ENCODE measurements at regions not wholly inside any gene's neighbourhood (a gene's known extent, or its start where the extent isn't known, plus 50 kb on each side); places are given as distances from the start of the nearest gene placed in this dataset.

- RAD21 ChIA-PET (ENCODE audit: low non-redundant PET in 1 of 2, low total read pairs in 2 of 2, uncharacterized antibody in 2 of 2, unreplicated experiment in 2 of 2), result no interaction called here
- no peak overlapping the region for H3K27ac ChIP-seq (ENCODE audit: low read depth, low read length)
- no peaks in the 10 kb centered on the region for H4K20me1 ChIP-seq (ENCODE audit: insufficient read depth)
- H3K27me3 ChIP-seq (ENCODE audit: insufficient read depth, low read length), result no peaks in the 10 kb centered on the region
- H3K4me2 ChIP-seq (ENCODE audit: low read length), result no peak overlapping the region
- intact Hi-C loops (cut with micrococcal nuclease), result no loop called here
- DNase-seq (ENCODE audit: low read depth, low spot score) (no peak), ATAC-seq (no peak)
- no peak overlapping the region for H2AFZ ChIP-seq (ENCODE audit: low read depth, low read length, poor library complexity, severe bottlenecking)
- H3K79me2 ChIP-seq (ENCODE audit: insufficient read depth, low read length), result no peaks in the 10 kb centered on the region
- H3K9me3 ChIP-seq (ENCODE audit: control insufficient read depth in 1 of 2, insufficient read depth in 1 of 2, low read depth in 1 of 2, low read length in 2 of 2), result no peaks in the 10 kb centered on the region
- peaks cover 0 to 6% of the 10 kb centered on the region in 2 experiments; a peak in 1 of 4 replicates for H3K4me1 ChIP-seq (ENCODE audit: control insufficient read depth in 1 of 2, insufficient read depth in 2 of 2, low read length in 2 of 2)
- BruUV-seq (replicated peaks), result no TSS peak
- H3K9ac ChIP-seq (ENCODE audit: low read length), result no peak overlapping the region
- POLR2A ChIA-PET, result no interaction called here
- CTCF ChIA-PET, result no interaction called here
- TF ChIP-seq EZH2phosphoT487 (IDR thresholded peaks at IDR 0.05; ENCODE audit: borderline replicate concordance) (no peak), RAD21 (IDR thresholded peaks at IDR 0.05; ENCODE audit: low read depth) (no peak), TCF7L2 (IDR thresholded peaks at IDR 0.05; ENCODE audit: borderline replicate concordance, extremely low read depth, insufficient read depth, insufficient read length) (no peak), POLR2AphosphoS5 (IDR thresholded peaks at IDR 0.05; ENCODE audit: low read depth, low read length) (no peak), ZFX (IDR thresholded peaks at IDR 0.05) (no peak), POLR2A (IDR thresholded peaks at IDR 0.05; ENCODE audit: borderline replicate concordance, extremely low read depth, insufficient read depth, insufficient read length) (no peak), ELF1 (IDR thresholded peaks at IDR 0.05; ENCODE audit: borderline replicate concordance, low read depth) (no peak), SIN3A (IDR thresholded peaks at IDR 0.05; ENCODE audit: low read depth) (no peak), MAX (IDR thresholded peaks at IDR 0.05) (no peak), SRF (IDR thresholded peaks at IDR 0.05; ENCODE audit: low read depth) (no peak), ZBTB33 (IDR thresholded peaks at IDR 0.05; ENCODE audit: extremely low read depth, insufficient replicate concordance, low read length) (no peak), CEBPB (IDR thresholded peaks at IDR 0.05; ENCODE audit: low read depth) (no peak), EZH2 (IDR thresholded peaks at IDR 0.05) (no peak), SP1 (IDR thresholded peaks at IDR 0.05; ENCODE audit: low read depth) (no peak), CTCF (IDR thresholded peaks at IDR 0.05 in 2 of 3, conservative IDR thresholded peaks at IDR 0.05 in 1 of 3; ENCODE audit: borderline replicate concordance in 1 of 3, insufficient read depth in 1 of 3, low read depth in 2 of 3, low read length in 2 of 3) (no peak), EGR1 (IDR thresholded peaks at IDR 0.05; ENCODE audit: low read depth) (no peak), JUND (IDR thresholded peaks at IDR 0.05) (no peak), ZNF274 (IDR thresholded peaks at IDR 0.05; ENCODE audit: low read depth, low read length) (no peak), FOSL1 (IDR thresholded peaks at IDR 0.05; ENCODE audit: low read depth) (no peak), ATF3 (IDR thresholded peaks at IDR 0.05) (no peak)
- no peaks in the 10 kb centered on the region for H3K36me3 ChIP-seq (ENCODE audit: control insufficient read depth in 1 of 2, insufficient read depth in 2 of 2, low read length in 2 of 2)
- H3K4me3 ChIP-seq (replicated peaks in 1 of 2; ENCODE audit: low read depth in 1 of 2, low read length in 2 of 2), result no peak overlapping the region
- H3K9me2 ChIP-seq (ENCODE audit: insufficient read depth), result no peaks in the 10 kb centered on the region
These were observed 56.6 kb upstream of the C4orf54 start for GRCh38 chr4:99714179-99714578.

Measured in HCT116 (cell line).